ENCODE measurements at regions not wholly inside any gene's neighbourhood (a gene's known extent, or its start where the extent isn't known, plus 50 kb on each side); places are given as distances from the start of the nearest gene placed in this dataset.

DNA sequence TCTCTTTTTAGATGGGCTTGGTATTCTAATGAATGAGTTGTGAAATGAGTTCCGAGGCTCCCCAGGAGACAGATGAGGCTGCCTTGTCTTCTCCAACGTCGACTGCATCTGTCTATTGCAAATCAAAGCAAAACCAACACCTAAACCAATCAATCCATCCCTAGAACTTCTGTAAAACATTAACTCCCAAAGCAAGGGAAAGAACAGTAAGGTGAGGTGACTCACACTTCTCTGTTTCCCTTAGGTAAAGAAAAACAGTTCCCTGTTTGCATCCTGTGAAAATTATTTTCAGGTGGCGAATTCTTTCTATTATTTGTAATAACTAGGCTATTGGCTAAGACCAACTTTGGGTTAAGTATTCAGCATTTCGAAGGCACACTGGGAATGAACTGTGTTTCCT, 249.4 kb downstream of the EPHA4 start:
- TF ChIP-seq, protein P1, sequence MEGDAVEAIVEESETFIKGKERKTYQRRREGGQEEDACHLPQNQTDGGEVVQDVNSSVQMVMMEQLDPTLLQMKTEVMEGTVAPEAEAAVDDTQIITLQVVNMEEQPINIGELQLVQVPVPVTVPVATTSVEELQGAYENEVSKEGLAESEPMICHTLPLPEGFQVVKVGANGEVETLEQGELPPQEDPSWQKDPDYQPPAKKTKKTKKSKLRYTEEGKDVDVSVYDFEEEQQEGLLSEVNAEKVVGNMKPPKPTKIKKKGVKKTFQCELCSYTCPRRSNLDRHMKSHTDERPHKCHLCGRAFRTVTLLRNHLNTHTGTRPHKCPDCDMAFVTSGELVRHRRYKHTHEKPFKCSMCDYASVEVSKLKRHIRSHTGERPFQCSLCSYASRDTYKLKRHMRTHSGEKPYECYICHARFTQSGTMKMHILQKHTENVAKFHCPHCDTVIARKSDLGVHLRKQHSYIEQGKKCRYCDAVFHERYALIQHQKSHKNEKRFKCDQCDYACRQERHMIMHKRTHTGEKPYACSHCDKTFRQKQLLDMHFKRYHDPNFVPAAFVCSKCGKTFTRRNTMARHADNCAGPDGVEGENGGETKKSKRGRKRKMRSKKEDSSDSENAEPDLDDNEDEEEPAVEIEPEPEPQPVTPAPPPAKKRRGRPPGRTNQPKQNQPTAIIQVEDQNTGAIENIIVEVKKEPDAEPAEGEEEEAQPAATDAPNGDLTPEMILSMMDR (IDR thresholded peaks at IDR 0.05; ENCODE audit: low read depth, low read length, missing control alignments), result no peak

DNA sequence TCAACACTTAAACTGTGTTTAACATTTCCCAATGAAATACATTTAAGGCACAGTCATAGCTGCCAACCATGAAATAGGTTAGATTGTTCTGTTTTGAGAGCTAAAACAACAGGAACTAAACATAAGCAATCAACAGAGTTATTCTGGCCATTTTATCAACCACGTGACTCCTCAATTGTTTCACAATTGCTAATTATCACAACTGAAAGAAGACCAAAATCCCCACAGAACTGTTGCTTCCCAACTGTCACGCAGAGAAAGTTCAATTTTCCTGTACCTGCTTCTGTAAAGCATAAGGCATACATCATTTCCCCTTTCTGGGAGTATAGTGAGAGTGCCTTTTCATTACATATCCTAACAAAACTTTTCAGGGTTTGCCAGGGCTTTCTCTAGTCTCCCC, 248.6 kb downstream of the EPHA4 start:
- DNase-seq (ENCODE audit: low read depth), result no peak
- TF ChIP-seq, protein P1 (IDR thresholded peaks at IDR 0.05; ENCODE audit: low read depth, low read length, missing control alignments), result no peak
- no peak overlapping the region for H3K4me3 ChIP-seq (ENCODE audit: low read depth, low read length)

More for the DNA sequence above, 249.4 kb downstream of the EPHA4 start:
- no peak overlapping the region for H3K4me3 ChIP-seq (ENCODE audit: low read depth, low read length)
- no peak for DNase-seq (ENCODE audit: low read depth)

DNA sequence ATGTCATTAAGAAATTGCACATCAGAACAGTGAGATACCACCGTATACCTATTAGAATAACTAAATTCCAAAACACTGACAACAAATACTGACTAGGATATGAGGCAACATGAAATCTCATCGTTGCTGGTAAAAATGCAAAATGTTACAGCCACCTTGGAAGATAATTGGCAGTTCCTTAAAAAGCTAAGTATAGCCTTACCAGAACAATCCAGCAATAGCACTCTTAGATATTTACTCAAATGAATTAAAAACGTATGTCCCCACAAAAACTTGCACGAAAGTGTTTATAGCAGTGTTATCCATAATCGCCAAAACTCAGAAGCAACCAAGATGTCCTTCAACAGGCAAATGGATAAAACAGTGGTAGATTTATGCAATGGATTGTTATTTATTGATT, 241.7 kb downstream of the EPHA4 start:
- DNase-seq (ENCODE audit: low read depth), result no peak
- H3K4me3 ChIP-seq (ENCODE audit: low read depth, low read length), result no peak overlapping the region
- TF ChIP-seq, protein P1 (IDR thresholded peaks at IDR 0.05; ENCODE audit: low read depth, low read length, missing control alignments), result no peak

DNA sequence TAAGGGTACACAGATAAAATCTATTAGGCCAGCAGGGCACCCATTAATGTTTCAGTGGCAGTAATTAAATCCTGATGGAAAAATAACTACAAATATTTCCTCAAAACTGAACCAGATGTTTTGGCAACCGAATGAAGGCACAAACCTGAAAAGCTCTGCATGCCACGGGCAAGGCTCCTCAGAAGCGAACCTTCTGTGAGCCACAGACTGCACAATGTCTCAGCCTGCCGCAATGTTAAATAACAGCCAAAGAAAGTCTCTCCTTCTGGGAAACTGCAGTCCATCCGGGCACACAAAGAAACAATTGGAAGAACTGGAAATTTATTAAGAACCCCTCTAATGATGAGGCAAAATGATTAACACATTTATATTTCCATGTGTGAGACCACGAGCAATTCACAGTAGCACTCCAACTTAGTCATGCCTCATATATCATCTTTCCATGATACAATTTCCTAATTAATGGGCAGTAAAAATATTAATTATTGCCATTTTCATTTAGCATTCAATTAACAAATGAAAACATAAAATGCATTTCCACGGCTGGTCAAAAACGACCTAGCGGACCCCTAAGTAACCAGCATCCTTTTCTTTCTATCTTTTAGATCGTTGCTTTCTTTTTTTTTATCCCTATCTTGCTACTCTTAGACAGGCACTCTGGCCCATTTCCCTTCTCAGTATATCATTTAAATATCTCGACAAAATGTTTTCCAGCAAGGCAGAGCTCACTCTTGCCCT, 237.5 kb downstream of the EPHA4 start:
- TF ChIP-seq, protein P1 (IDR thresholded peaks at IDR 0.05; ENCODE audit: low read depth, low read length, missing control alignments), result no peak
- H3K4me3 ChIP-seq (ENCODE audit: low read depth, low read length), result no peak overlapping the region
- no peak for DNase-seq (ENCODE audit: low read depth)

DNA sequence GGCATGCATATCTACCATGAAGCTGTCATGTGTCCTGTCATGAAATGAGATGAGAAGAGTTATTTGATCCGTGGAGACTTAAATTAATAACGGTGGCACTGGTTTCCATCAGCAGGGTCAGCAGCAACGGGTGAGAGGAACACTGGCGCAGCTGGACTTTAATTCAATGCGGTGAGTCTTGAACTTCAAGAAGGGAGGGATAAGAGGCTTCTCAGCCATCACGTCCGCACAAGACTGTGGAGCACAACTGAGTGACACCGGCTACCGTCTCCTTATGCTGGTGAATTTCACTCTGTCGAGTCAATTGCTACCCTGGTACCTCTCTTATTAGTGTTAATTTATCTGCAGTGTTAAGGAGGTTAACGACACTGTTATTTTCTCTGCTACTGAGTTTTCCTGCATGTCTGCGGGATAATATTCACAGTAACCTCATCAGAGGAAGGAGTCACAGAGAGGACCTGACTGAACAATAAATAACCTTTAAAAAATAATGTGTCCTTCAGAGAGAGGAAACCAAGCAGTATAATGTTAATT, 236.8 kb downstream of the EPHA4 start:
- TF ChIP-seq, protein P1 (IDR thresholded peaks at IDR 0.05; ENCODE audit: low read depth, low read length, missing control alignments), result no peak
- no peak for DNase-seq (ENCODE audit: low read depth)
- H3K4me3 ChIP-seq (ENCODE audit: low read depth, low read length), result no peak overlapping the region

DNA sequence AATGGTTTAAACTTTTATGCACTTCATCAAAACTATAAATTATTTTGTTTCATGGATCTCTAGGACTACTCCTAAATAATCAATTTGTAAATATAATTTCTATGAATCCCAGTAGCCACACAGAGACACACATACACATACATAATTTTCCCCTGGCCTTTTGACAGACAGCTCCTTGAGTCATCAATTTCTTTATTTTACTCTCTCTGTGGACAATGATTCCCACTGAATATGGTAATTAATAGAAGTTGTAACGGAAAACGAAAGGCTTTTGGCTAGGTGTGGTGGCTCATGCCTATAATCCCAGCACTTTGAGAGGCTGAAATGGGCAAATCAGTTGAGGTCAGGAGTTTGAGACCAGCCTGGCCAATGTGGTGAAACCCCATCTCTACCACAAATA, 235.1 kb downstream of the EPHA4 start:
- no peak overlapping the region for H3K4me3 ChIP-seq (ENCODE audit: low read depth, low read length)
- no peak for DNase-seq (ENCODE audit: low read depth)
- TF ChIP-seq, protein P1 (IDR thresholded peaks at IDR 0.05; ENCODE audit: low read depth, low read length, missing control alignments), result no peak
